Right atrium auricular region (tissue), 2 donors: ENCODE measurements at regions not wholly inside any gene's neighbourhood (a gene's known extent, or its start where the extent isn't known, plus 50 kb on each side); places are given as distances from the start of the nearest gene placed in this dataset.

ENCODE experiments used
- DNase-seq: peaks from one replicate; pipeline ENCODE4 v3.0.0-alpha.2; 2019; ENCODE audit warnings: low spot score
- H3K27ac ChIP-seq, 2 donors: fragments of 200-600 bp; sonication (generic); 1 replicate in 1 of 2; 2 replicates in 1 of 2; pipeline ENCODE4 v1.5.1; 2016 to 2019
- H3K27me3 ChIP-seq, 2 donors: fragments of 200-600 bp; sonication (generic); one replicate each; pipeline versions ENCODE4 v1.5.1 to v1.6.0; 2017 to 2019
- H3K36me3 ChIP-seq: fragments of 200-600 bp; sonication (generic); one replicate; pipeline ENCODE4 v1.5.1; 2016
- H3K4me1 ChIP-seq, 2 donors: fragments of 200-600 bp; sonication (generic); one replicate each; pipeline versions ENCODE4 v1.5.1 to v1.6.0; 2017 to 2019
- H3K4me3 ChIP-seq, 2 donors: fragments of 200-600 bp; sonication (generic); 1 replicate in 1 of 2; 2 replicates in 1 of 2; pipeline ENCODE4 v1.5.1; 2017 to 2019; ENCODE audit warnings: mild to moderate bottlenecking in 1 of 2, moderate library complexity in 1 of 2
- H3K9me3 ChIP-seq, 2 donors: fragments of 200-600 bp; sonication (generic); one replicate each; pipeline ENCODE4 v1.5.1; 2019
- CTCF ChIP-seq, 2 donors: fragments of 200-600 bp; sonication (generic); IDR thresholded peaks; one replicate each; pipeline ENCODE4 v1.5.1; 2019; ENCODE audit warnings: antibody characterized with exemption in 2 of 2

- Histone ChIP-seq H3K27ac (no peak overlapping the region), H3K27me3 (no peaks in the 10 kb centered on the region), H3K4me1 (no peaks in the 10 kb centered on the region), H3K36me3 (no peaks in the 10 kb centered on the region), H3K4me3 (no peak overlapping the region), H3K9me3 (no peaks in the 10 kb centered on the region)
- DNase-seq, result no peak
- TF ChIP-seq CTCF (IDR thresholded peaks at IDR 0.05), result no peak
These were observed 51.3 kb upstream of the EGFL6 start for GRCh38 chrX:13518126-13518525.

DNA sequence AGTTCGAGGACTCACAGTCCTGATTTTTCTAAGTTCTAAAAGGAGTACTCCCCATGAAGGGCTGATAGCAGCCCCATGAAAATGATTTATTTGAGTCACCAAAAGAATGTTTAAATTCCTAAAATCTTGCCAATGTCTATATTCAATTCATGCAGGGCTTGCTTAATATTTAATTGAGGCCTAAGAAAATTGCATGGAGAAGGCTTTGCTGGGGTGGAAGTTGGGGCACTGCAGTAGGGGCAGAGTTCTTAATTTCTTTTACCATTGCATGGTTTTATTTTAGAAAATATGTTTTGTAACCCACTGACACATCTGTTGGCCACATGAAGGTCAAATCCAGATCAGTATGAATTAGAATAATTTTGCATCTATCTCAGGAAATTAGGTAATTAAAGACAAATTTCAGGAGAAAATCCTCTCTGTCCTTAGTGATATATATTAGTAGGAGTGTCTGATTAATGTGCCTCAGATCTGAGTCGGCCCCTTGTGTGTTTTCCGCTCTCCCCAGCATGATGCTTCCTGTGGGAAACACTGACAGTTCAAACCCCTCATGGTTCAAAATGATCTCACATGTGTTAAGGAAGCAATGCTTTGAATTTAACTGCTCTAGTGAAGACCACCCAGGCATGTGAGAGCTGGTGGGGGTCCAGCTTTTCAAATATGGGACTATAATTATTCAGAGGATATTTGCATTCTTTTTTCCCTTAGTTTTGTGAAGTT is 54.0 kb upstream of the EGFL6 start:
- no peaks in the 10 kb centered on the region for H3K9me3 ChIP-seq
- H3K4me3 ChIP-seq, result no peak overlapping the region
- no peak overlapping the region for H3K27ac ChIP-seq
- DNase-seq, result no peak
- TF ChIP-seq CTCF (IDR thresholded peaks at IDR 0.05), result no peak
- H3K4me1 ChIP-seq, result no peaks in the 10 kb centered on the region
- H3K27me3 ChIP-seq, result no peaks in the 10 kb centered on the region
- H3K36me3 ChIP-seq, result no peaks in the 10 kb centered on the region

GRCh38 chrX:13511944-13512330 is 57.5 kb upstream of the EGFL6 start:
- Histone ChIP-seq H3K27ac (no peak overlapping the region), H3K27me3 (no peaks in the 10 kb centered on the region), H3K4me1 (no peaks in the 10 kb centered on the region), H3K36me3 (no peaks in the 10 kb centered on the region), H3K4me3 (no peak overlapping the region), H3K9me3 (no peaks in the 10 kb centered on the region)
- no peak for DNase-seq
- no peak for TF ChIP-seq CTCF (IDR thresholded peaks at IDR 0.05)

GRCh38 chrX:13511241-13511943 is 58.0 kb upstream of the EGFL6 start:
- Histone ChIP-seq H3K27me3 (no peaks in the 10 kb centered on the region), H3K4me3 (no peak overlapping the region), H3K9me3 (no peaks in the 10 kb centered on the region), H3K27ac (no peak overlapping the region), H3K4me1 (no peaks in the 10 kb centered on the region), H3K36me3 (no peaks in the 10 kb centered on the region)
- DNase-seq, result no peak
- no peak for TF ChIP-seq CTCF (IDR thresholded peaks at IDR 0.05)

DNA sequence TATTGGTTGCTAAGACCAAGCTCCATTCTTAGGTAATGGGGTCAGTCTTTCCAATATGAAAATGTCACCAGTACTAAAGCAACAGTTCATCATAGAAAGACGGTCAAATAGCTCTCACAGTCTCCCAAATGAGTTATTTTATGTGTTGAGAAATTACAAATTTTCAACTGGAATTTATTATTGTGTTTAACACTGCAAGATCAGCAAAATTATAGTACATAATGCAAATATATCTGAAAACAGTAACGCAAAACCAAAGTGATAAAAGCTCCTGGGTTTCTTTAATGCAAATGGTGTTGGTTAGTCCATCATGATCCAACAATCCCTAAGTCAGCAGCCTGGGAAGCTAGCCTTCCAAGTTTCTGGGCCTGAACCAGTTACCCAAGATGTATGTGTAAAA is 61.5 kb upstream of the EGFL6 start:
- TF ChIP-seq CTCF (IDR thresholded peaks at IDR 0.05), result no peak
- Histone ChIP-seq H3K36me3 (no peaks in the 10 kb centered on the region), H3K9me3 (no peaks in the 10 kb centered on the region), H3K4me3 (no peak overlapping the region), H3K27me3 (no peaks in the 10 kb centered on the region), H3K4me1 (no peaks in the 10 kb centered on the region), H3K27ac (no peak overlapping the region)
- DNase-seq, result no peak
